Fibroblast of skin of left biceps (primary cell): ENCODE measurements at regions not wholly inside any gene's neighbourhood (a gene's known extent, or its start where the extent isn't known, plus 50 kb on each side); places are given as distances from the start of the nearest gene placed in this dataset.

Experiments
- DNase-seq, 2 experiments: peaks; one replicate each; pipeline ENCODE4 v3.0.0-alpha.2; 2013; ENCODE audit warnings: low read depth in 2 of 2

DNA sequence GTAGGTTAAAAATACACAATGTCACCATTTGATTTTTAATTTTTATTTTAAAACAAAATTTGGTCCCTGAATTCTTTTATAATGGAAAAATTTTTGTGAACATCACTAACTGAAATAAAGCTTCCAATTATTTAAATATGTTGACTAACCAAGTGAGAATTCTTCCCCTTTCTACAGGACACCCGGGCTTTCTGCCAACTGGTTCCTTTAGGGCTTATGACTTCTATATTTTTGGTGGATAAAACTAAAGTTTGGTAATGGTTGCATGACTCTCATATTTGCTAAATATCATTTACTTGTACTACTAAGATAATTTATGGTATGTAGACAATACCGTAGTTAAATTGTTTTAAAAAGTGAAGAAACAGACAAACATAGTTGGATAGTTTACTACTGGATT lies 291.0 kb upstream of the DOK6 start:
- DNase-seq: peak; percentile 31 to 36

DNA sequence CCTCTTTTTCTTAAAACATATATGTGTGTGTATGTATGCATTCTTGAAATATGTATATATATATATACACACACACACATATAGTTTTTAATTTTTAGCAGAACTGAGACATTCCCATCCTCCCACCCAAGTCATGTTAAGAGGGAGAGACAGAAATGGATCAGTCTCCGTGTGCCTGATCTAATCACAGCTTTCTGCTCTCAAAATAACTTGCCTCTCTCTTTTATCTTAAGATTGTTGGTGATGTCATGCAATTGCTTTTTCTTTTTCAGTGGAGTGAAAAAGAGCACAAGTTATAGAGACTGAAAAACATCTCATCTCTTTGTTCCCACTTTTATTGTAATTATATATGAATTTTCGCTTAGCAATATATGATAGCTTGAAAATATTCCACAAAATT lies 279.9 kb upstream of the DOK6 start:
- DNase-seq: no peak

DNA sequence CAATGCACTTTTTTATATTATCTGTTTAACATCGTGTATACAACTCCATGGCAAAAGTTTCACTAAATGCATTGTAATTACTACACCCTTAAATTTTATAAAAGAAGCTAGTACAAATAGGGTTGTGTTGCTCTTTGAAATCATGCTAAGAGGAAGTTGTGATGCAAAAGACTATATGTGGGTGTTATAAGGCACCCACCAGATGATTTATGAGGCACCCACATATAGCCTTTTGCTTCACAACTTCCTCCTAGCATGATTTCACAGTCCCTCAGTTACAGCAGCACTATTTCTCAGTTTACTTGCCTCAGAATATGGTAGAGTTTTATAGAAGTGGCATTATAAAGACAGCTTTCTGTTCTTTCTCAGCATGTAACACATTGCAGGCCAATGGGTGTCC lies 277.3 kb upstream of the DOK6 start:
- no peak for DNase-seq

DNA sequence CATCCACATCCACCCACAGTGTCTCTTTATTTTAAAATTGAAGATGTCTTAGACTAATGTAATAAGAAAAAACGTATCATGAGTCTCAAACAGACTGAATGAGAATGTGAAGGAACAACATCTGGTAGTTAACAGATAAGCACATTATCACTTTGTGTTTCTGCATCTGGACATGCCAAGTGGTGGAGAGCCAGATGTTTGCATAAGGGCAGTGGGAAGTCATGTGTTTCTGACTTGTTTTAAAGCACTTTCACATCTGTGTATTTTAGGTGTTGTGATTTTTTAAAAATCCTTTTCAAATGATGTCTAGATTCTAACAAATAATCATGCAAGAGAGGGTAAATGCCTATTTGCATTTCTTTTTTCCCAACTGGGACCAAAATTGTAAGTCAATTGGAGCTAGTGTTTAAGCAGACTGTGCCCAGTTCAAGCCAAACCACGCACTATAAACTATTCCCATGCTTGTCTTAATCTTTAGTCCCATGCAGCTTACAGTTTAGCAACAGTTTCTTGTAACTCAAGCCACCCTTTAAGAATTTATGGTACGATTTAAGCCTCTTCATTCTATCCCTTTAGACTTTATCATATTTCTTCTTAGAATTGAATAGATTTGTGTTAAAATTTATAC lies 272.7 kb upstream of the DOK6 start:
- peak in 1 of 2 experiments; percentile 15 for DNase-seq

DNA sequence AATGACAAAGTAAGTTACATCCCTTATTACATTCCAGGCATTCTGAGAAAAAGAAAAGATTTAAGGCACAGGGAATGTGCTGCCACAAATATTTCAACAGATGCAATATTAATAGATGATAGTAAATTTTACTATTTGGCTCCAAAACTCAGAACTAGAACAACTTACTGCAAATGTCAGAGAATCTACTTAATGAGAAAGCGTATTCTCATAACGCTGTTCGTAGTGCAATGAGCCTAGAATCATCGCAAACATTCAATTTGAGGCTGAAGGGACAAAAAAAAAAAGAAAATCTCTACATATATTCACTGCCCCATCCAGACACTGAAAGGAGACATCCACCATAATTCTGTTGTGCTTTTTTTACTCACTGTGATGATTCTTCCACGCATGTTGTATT lies 272.1 kb upstream of the DOK6 start:
- peak in 1 of 2 experiments; percentile 1 for DNase-seq

DNA sequence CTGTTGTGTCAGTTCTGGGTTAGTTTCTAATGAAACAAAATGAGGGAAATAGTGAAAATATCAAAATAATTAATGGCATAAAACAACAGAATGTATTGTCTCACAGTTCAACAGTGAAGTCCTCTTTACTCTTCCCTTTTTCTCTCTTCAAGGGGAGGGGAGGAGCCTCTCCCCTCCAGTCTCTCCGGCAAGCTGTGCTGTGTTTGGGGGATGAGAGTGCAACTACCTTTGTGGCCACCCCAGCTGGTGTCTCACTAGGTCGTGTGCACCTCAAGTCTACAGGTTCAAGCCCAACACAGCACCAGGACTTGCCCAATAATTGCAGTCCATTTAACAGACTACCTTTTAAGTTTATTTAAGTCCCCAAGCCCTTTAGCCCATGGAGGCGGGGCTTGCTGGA lies 271.7 kb upstream of the DOK6 start:
- no peak for DNase-seq

DNA sequence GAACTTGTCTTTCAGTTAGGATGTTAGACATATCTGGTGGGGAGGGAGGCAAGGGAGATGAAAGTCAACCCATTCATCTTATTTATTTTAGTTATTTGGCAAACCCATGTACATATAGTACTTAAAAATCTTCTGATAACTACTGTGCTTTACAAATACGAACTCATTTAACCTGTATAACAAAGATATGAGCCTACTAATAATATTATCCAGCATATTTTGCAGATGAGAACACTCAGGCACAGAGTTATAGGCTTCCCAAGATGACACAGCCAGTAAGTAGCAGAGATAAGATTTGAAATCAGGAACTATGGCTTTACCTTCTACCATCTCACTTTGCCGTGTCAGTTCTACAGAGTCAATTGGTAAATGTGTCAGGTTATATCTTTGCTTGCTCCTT lies 262.6 kb upstream of the DOK6 start:
- DNase-seq: no peak

DNA sequence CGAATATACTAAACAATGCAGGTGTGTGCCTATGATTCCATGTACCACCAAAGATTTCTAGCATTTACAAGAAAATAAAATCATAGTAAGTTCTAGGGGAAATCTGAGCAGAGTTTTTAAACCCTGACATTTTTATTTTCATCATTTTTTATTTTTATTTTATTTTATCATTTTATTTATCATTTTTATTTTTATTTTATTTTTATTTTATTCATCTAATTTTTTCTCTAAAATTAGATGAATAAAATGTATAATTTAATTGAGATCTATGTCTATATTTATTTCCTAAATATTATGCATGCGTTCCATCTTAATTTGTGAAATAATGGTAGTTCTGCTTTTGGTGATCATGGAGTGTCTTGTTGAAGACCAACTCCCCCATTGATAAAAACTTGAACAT lies 257.6 kb upstream of the DOK6 start:
- no peak for DNase-seq

DNA sequence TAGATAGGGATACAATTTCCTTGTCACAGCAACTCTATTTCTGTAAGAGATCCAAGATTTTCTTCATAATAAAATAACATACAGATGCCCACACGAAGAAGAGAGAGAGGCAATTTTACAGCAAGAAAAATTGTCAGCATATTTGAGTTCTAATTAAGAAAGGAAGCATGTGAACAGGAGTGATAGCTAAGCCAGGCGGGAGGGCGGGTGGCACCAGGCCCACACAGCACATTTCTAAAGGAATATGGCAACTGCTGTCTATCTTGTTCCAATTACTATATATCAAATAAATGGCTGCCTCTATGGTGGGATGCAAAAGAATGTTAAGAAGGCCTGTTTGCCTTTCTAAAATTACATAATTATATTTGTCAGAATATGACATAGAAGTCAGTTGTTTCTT lies 248.3 kb upstream of the DOK6 start:
- no peak for DNase-seq

DNA sequence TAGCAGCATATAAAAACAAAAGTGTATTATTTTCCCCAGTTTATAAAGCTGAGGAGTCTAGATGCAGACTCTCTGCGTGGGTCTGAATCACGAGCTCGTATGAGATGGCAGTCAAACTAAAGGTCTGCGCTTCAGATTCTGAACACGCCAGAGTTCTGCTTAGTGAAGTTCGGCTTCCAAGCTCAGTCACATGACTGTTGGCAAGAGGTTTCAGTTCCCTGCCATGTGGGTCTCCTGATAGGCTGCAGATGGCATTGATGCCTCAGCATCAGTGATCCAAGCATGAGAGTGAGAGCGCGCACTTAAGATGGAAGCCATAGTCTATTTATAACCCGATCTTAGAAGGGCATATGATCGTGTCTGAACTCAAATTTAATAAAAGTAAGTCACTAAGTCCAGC lies 242.8 kb upstream of the DOK6 start:
- no peak for DNase-seq

DNA sequence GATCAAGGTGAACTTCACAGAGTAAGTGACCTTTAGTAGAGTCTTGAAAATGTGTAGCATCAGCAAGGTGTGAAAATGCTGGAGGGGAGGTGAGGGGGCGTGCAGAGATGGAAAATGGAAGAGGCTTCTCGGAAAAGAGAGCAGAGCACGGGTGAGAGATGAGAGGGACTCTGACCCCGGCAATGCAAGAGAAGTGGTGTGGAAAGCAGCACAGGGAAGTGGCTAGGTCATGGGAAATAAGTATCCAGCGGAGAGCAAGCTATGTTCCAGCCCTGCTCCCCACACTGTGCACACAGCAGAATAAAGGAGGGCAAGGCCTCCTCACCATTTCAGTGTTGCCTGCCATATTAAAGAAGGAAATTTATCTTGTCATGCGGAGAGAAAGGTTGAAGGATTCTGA lies 241.7 kb upstream of the DOK6 start:
- no peak for DNase-seq

DNA sequence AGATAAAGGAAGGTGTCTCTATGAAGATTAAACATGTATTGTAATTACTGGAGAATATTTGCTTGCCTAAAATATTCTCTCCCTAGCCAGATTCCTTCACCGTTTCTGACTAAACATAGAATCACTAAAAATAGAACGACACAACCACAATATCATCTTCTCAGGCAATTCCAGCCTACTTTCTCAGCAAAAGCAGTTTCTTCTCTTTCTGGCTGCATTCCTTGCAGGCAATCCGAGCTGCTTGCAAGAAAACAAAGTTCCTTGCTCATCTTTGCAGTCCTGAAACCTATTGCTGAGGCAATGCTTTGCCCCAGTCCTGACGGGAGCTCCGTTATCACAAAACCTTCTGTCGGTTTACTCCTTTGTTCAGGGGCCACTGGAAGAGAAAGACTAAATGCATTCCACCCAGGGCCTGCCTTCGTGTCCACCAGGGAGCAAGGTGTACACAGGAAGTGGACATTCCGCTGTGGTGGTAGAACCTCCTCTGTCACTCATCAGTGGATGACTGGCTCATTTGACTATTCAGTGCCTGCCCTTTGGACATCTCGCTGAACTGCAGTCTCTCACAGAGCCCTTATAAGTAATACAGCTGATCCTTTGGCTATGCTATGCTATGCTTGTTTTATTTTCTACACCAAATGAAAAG lies 239.2 kb upstream of the DOK6 start:
- DNase-seq: peak; percentile 26 to 35

DNA sequence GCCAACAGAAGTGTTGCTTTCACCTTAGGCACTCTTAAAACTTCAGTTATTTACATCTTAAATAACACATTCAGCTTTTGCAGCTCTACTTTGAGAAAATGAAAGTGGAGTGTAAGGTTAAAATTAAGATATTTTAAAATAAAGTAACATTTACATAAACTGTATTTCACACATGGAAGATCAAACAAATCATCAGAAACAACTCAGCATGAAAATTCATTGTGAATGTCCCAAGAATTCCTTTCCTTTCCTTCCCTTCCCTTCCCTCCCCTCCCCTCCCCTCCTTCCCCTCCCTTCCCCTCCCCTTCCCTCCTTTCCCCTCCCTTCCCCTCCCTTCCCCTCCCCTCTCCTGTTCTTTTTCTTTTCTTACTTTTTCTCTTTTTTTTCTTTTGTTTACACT lies 238.0 kb upstream of the DOK6 start:
- DNase-seq: no peak

DNA sequence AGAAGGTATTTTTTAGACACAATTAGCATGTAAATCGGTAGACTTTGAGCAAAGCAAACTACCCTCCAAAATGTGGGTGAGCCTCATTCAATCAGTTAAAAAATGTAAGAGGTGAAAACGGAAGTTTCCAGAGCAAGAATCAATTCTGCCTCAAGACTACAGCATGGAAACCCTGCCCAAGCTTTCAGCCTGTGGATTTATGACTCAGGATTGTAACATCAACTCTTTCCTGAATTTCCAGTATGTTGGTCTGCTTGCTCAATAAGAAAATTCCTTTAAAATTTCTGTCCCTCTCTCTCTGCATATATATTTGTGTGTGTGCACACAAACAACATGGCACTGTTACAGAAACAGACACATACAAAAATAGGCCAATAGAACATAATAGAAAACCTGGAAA lies 228.6 kb upstream of the DOK6 start:
- no peak for DNase-seq

DNA sequence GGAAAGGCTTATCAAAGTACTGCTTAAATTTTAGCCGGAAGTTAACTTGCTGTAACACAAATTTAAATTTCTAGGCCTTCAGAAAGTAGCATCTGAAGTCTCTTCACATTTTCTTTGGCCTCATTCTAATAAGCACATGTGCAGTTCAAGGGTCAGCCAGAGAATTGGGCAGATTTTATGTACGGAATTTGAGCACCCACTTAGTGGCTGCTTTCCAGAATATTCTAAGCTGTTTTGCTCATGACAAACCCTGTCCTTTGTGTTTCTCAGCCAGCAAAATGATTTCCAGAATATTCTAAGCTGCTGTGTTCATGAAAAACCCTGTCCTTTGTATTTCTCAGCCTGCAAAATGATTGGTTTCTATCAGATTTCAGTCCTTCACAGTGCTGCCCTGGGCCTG lies 225.0 kb upstream of the DOK6 start:
- DNase-seq: no peak

DNA sequence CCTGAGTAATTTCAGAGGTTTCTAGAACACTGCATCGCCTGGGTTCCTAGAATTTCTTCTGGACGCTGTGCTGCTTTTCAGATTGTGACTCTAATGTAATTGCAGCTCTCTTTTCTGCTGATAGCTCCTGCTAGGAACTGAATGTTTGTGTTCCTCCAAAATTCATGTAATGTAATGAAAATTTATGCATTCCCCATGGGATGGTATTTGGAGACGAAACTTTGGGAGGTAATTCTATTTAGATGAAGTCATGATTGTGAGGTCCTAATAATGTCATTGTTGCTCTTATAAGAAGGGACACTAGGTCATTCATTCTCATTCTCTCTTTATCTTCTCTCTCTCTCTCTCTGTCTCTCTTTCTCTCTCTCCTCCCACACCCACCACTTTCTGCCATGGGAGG lies 223.9 kb upstream of the DOK6 start:
- no peak for DNase-seq

DNA sequence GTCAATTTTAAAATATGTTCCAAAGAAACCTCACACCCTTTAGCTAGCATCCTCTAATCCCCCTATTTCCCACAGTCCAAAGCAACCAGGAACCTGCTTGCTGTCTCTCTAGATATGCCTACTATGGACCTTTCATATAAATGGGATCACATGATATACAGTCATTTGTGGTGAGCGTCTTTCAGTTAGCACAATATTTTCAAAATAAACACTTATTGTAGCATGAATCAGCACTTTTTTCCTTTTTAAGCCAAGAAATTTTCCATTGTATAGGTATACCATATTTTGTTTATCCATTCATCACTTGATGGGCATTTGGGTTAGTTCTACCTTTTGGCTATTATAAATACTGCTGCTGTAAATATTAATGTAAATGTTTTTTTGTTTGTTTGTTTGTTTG lies 223.0 kb upstream of the DOK6 start:
- DNase-seq: no peak

DNA sequence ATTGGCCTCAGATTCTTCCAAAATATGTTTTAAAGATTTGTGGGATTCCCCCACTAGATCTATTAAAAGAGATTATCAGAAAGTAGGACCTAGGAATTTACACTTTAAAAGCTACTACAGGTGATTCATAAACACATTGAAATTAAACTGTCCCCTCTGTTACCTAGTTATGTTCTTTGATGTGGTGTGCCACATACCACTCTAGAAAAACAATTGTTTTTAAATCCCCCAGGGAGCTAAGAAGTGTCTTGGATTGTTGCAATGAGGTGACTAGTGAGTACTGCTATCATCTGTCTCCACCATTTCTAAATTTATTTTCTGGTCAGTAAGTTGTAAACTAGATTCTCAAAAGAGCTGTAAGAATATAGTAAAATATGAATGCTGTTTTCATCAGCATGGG lies 214.5 kb upstream of the DOK6 start:
- no peak for DNase-seq

DNA sequence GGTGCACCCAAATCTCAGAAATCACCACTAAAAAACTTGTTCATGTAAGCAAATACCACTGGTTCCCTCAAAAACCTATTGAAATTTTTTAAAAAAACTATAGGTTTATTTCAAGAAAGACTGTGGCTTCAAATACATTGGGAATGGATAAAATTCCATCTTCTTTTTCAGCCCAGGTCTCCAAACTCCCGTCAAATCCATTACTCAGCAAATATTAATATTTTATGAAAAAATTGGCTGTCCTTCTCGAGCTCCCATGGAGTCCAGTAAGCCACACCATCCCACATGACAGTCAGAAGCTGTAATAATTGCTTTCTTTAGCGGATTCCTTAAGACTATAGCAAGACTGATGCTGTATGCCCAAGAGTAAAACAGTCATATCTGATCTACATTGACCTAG lies 204.4 kb upstream of the DOK6 start:
- DNase-seq: no peak

DNA sequence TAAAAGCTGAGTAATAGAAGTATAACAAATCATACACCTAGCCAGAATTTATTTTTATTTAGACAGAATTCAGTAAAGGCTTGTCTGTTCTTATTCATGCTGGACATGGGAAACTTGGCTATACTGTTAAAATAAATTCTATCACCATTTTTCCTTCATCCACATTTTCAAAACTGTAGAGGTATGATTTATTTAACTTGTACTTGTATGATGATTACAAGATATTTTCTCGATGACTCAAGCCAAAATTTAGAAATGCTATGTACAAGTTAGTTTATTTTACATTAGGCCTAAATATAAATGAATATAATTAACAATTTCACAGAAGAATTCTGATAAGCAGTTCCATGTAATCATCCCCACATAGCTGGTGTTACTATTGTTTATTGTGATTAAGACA lies 194.8 kb upstream of the DOK6 start:
- DNase-seq: no peak

DNA sequence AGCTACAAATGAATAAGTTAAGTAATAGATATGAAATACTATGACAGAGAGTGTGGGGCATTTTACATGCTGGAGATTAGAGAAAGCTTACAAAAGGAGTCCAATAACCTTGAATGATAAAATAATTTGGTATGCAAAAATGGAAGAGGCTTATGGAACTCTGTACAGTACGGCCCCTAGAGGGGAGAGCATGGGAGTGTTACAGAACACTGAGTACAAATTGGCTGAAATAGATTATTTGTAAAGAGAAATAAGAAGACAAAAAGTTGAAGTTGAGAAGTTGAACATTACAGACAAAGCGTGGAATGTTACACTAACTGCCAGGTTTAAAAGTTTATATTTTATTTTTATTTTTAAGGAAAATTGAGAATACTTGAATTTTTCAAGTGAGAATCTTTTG lies 192.1 kb upstream of the DOK6 start:
- no peak for DNase-seq

DNA sequence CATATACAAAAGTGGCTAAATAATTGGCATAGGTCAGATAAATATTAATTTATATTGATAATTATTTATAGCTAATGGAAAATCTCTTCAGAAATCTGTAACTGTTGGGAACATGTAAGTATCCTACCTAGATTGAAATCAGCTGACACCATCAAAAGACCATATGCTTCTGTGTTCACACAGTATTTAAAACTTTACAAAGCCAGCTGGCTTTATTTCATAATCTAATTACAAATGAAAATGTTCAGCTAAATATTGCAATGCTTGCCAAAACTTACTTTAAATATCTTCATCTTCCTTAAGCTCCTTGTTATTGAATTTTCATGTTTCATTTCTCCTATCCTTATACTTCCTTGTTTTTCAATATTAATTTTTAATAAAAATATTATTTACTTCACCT lies 190.9 kb upstream of the DOK6 start:
- no peak for DNase-seq

DNA sequence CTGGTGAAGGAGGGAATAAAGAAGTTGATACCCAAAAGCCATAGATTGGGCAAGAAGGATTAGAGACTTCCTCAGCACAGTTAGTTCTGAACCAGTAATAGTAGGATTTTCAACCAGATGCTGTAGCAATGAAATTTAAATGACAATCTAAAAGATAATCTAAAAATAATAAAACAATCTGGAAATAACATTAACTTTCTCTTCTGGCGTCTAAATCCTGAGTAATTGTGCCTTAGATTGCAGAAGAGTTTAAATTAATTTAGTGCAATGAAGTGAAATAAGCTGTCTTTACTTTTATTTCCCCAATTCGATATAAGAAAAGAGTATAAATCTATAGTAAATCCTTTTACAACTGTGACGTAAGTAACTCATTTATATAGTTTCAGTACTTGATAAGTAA lies 186.8 kb upstream of the DOK6 start:
- no peak for DNase-seq

DNA sequence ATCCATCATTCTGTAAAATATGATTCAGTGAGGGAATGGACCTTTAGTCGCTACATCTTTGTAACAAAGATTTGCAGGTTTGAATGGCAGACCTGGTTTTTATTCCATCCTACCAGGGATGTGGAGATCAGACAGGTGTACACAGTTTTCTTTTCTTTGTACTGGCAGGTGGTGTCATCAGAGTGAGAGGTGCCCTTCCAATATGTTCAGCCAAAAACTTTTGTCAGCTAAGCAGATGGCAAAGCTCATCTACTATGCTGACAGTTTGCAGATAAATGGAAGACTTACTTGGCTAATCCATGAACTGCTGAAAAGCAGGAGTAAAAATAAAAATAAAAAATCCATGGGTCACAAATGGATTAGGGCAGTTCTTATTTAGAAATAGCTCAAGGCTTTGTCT lies 185.5 kb upstream of the DOK6 start:
- DNase-seq: no peak
